ENCODE measurements at regions not wholly inside any gene's neighbourhood (a gene's known extent, or its start where the extent isn't known, plus 50 kb on each side); places are given as distances from the start of the nearest gene placed in this dataset.

- no peak overlapping the region for H3K9ac ChIP-seq
- no peaks in the 10 kb centered on the region for H3K36me3 ChIP-seq (ENCODE audit: insufficient read depth)
- no peak overlapping the region for H3K4me3 ChIP-seq (IDR thresholded peaks at IDR 0.05; ENCODE audit: insufficient read depth, low read depth, low read length)
- H4K20me1 ChIP-seq (ENCODE audit: insufficient read depth): no peaks in the 10 kb centered on the region
- no peak overlapping the region for H2AFZ ChIP-seq (ENCODE audit: low read depth)
- no peaks in the 10 kb centered on the region for H3K79me2 ChIP-seq (ENCODE audit: insufficient read depth, low read depth)
- TF ChIP-seq CTCF (conservative IDR thresholded peaks at IDR 0.05; ENCODE audit: low read depth, low read length): no peak
- no peak overlapping the region for H3K27ac ChIP-seq
- no peak overlapping the region for H3K4me2 ChIP-seq
- no peaks in the 10 kb centered on the region for H3K4me1 ChIP-seq (ENCODE audit: low read depth, poor library complexity, severe bottlenecking)
- no peaks in the 10 kb centered on the region for H3K27me3 ChIP-seq (ENCODE audit: insufficient read depth, low read depth)
Measured at GRCh38 chr18:44117821-44118220, 562.9 kb upstream of the SETBP1 start.

GRCh38 chr18:44119607-44120006 lies 561.1 kb upstream of the SETBP1 start:
- TF ChIP-seq CTCF (conservative IDR thresholded peaks at IDR 0.05; ENCODE audit: low read depth, low read length): no peak
- H3K4me3 ChIP-seq (IDR thresholded peaks at IDR 0.05; ENCODE audit: insufficient read depth, low read depth, low read length): no peak overlapping the region
- H3K27me3 ChIP-seq (ENCODE audit: insufficient read depth, low read depth): no peaks in the 10 kb centered on the region

GRCh38 chr18:44123743-44124142 lies 556.9 kb upstream of the SETBP1 start:
- Histone ChIP-seq H3K9ac (no peak overlapping the region), H3K27me3 (ENCODE audit: insufficient read depth, low read depth) (no peaks in the 10 kb centered on the region), H3K79me2 (ENCODE audit: insufficient read depth, low read depth) (no peaks in the 10 kb centered on the region), H3K4me3 (IDR thresholded peaks at IDR 0.05; ENCODE audit: insufficient read depth, low read depth, low read length) (no peak overlapping the region), H2AFZ (ENCODE audit: low read depth) (no peak overlapping the region), H3K36me3 (ENCODE audit: insufficient read depth) (no peaks in the 10 kb centered on the region), H3K4me2 (no peak overlapping the region), H3K4me1 (ENCODE audit: low read depth, poor library complexity, severe bottlenecking) (no peaks in the 10 kb centered on the region), H3K27ac (no peak overlapping the region), H4K20me1 (ENCODE audit: insufficient read depth) (no peaks in the 10 kb centered on the region)
- no peak for TF ChIP-seq CTCF (conservative IDR thresholded peaks at IDR 0.05; ENCODE audit: low read depth, low read length)

More at GRCh38 chr18:44119607-44120006, 561.1 kb upstream of the SETBP1 start:
- H2AFZ ChIP-seq (ENCODE audit: low read depth): no peak overlapping the region
- no peaks in the 10 kb centered on the region for H3K4me1 ChIP-seq (ENCODE audit: low read depth, poor library complexity, severe bottlenecking)
- H3K4me2 ChIP-seq: no peak overlapping the region
- H3K27ac ChIP-seq: no peak overlapping the region
- H4K20me1 ChIP-seq (ENCODE audit: insufficient read depth): no peaks in the 10 kb centered on the region
- H3K36me3 ChIP-seq (ENCODE audit: insufficient read depth): no peaks in the 10 kb centered on the region
- no peaks in the 10 kb centered on the region for H3K79me2 ChIP-seq (ENCODE audit: insufficient read depth, low read depth)
- no peak overlapping the region for H3K9ac ChIP-seq

- Histone ChIP-seq H3K27me3 (ENCODE audit: insufficient read depth, low read depth) (no peaks in the 10 kb centered on the region), H3K4me3 (IDR thresholded peaks at IDR 0.05; ENCODE audit: insufficient read depth, low read depth, low read length) (no peak overlapping the region), H2AFZ (ENCODE audit: low read depth) (no peak overlapping the region), H3K4me1 (ENCODE audit: low read depth, poor library complexity, severe bottlenecking) (no peaks in the 10 kb centered on the region), H3K4me2 (no peak overlapping the region), H3K27ac (no peak overlapping the region), H3K79me2 (ENCODE audit: insufficient read depth, low read depth) (no peaks in the 10 kb centered on the region), H3K36me3 (ENCODE audit: insufficient read depth) (no peaks in the 10 kb centered on the region), H3K9ac (no peak overlapping the region), H4K20me1 (ENCODE audit: insufficient read depth) (no peaks in the 10 kb centered on the region)
- no peak for TF ChIP-seq CTCF (conservative IDR thresholded peaks at IDR 0.05; ENCODE audit: low read depth, low read length)
Measured at GRCh38 chr18:44125446-44125845, 555.2 kb upstream of the SETBP1 start.

All from KMS-11 (cell line).